ENCODE measurements at regions not wholly inside any gene's neighbourhood (a gene's known extent, or its start where the extent isn't known, plus 50 kb on each side); places are given as distances from the start of the nearest gene placed in this dataset.

DNA sequence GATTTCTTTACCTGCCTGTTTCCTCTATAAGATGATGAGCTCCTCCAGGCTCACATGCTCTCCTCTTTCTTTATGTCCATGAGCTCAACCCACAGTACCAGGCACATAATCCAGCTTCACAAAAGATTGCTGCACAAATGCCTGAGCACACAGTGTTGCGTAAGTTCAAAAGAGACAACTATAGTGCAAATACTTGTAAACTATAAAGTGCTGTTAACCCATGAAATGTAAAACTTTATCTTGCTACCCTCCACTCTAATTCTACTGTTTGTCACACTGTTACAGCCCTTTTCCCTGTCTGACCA lies 101.0 kb upstream of the LPP start:
- no peak overlapping the region for H3K56ac ChIP-seq (ENCODE audit: insufficient read length, low read depth, low read length)
- H3K4me3 Mint-ChIP-seq, result no peak overlapping the region
- H4K91ac ChIP-seq (ENCODE audit: insufficient read length, low read depth, low read length), result no peak overlapping the region
- no peak overlapping the region for H2BK20ac ChIP-seq (ENCODE audit: low read depth, low read length, poor library complexity, severe bottlenecking)
- no peak overlapping the region for H4K8ac ChIP-seq (replicated peaks; ENCODE audit: insufficient read length, low read depth, low read length)
- H3K79me1 ChIP-seq (ENCODE audit: insufficient read depth, low read depth, low read length, poor library complexity, severe bottlenecking), result no peaks in the 10 kb centered on the region
- H3K23me2 ChIP-seq (ENCODE audit: insufficient read length, low read depth, low read length, poor library complexity, severe bottlenecking), result no peaks in the 10 kb centered on the region
- H3K79me2 ChIP-seq (ENCODE audit: insufficient read depth, low read length), result no peaks in the 10 kb centered on the region
- no peak overlapping the region for H2BK5ac ChIP-seq (ENCODE audit: insufficient read length, low read length)
- H3K9me3 ChIP-seq (ENCODE audit: control insufficient read depth, low read depth, low read length), result no peaks in the 10 kb centered on the region
- no peak overlapping the region for H3T11ph ChIP-seq (ENCODE audit: low read length)
- peaks cover 2% of the 10 kb centered on the region for H3K27me3 Mint-ChIP-seq (ENCODE audit: low read depth)
- H4K5ac ChIP-seq (ENCODE audit: insufficient read length, low read depth, low read length), result no peak overlapping the region
- no peaks in the 10 kb centered on the region for H3K36me3 Mint-ChIP-seq (ENCODE audit: insufficient read depth in 1 of 3, low read depth in 3 of 3)
- H3K4me2 ChIP-seq (ENCODE audit: insufficient read depth, insufficient read length, low read length), result no peak overlapping the region
- DNase-seq, result no peak
- H3K18ac ChIP-seq (ENCODE audit: insufficient read length, low read depth, low read length), result no peak overlapping the region
- H3K4me1 Mint-ChIP-seq, result peaks cover 16 to 18% of the 10 kb centered on the region in 2 experiments
- no peak overlapping the region for H3K9ac ChIP-seq (ENCODE audit: extremely low read depth, insufficient read length, low read length)
- no peak overlapping the region for H2BK12ac ChIP-seq (ENCODE audit: insufficient read length, low read depth, low read length)
- TF ChIP-seq, protein P1, sequence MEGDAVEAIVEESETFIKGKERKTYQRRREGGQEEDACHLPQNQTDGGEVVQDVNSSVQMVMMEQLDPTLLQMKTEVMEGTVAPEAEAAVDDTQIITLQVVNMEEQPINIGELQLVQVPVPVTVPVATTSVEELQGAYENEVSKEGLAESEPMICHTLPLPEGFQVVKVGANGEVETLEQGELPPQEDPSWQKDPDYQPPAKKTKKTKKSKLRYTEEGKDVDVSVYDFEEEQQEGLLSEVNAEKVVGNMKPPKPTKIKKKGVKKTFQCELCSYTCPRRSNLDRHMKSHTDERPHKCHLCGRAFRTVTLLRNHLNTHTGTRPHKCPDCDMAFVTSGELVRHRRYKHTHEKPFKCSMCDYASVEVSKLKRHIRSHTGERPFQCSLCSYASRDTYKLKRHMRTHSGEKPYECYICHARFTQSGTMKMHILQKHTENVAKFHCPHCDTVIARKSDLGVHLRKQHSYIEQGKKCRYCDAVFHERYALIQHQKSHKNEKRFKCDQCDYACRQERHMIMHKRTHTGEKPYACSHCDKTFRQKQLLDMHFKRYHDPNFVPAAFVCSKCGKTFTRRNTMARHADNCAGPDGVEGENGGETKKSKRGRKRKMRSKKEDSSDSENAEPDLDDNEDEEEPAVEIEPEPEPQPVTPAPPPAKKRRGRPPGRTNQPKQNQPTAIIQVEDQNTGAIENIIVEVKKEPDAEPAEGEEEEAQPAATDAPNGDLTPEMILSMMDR (conservative IDR thresholded peaks at IDR 0.05), result no peak
- H3K9me3 Mint-ChIP-seq, result no peaks in the 10 kb centered on the region
- H3K4me1 ChIP-seq (ENCODE audit: insufficient read depth, low read length), result no peaks in the 10 kb centered on the region
- H3K27ac ChIP-seq (ENCODE audit: insufficient read length, low read depth, low read length), result no peak overlapping the region
- no peak overlapping the region for H2AFZ ChIP-seq (ENCODE audit: low read length)
- H3K27ac Mint-ChIP-seq, result peak overlapping the region in 1 of 3 experiments; percentile 47; a peak in 2 of 7 replicates
- H2BK15ac ChIP-seq (ENCODE audit: low read depth, low read length), result no peak overlapping the region
- H2AK5ac ChIP-seq (ENCODE audit: insufficient read length, low read length), result no peak overlapping the region
- H4K20me1 ChIP-seq (ENCODE audit: control insufficient read depth, insufficient read depth, insufficient read length), result no peaks in the 10 kb centered on the region
- no peak overlapping the region for H3K23ac ChIP-seq (ENCODE audit: insufficient read length, low read depth, low read length)
- H3K27me3 ChIP-seq (ENCODE audit: insufficient read depth, low read length), result no peaks in the 10 kb centered on the region
- H3K4ac ChIP-seq (ENCODE audit: low read depth, low read length), result no peak overlapping the region
- no CpG with 5 or more reads among the region's 1 CpG for WGBS (ENCODE audit: extremely low coverage, insufficient read length, low lambda C conversion rate)
- H2BK120ac ChIP-seq (ENCODE audit: low read depth, low read length, poor library complexity, severe bottlenecking), result no peak overlapping the region
- no peak overlapping the region for H3K14ac ChIP-seq (ENCODE audit: insufficient read depth, low read length)

Data from H9 (cell line).